Gastroesophageal sphincter (tissue), 3 donors: ENCODE measurements at regions not wholly inside any gene's neighbourhood (a gene's known extent, or its start where the extent isn't known, plus 50 kb on each side); places are given as distances from the start of the nearest gene placed in this dataset.

Experiments
- EP300 ChIP-seq: sonication (generic); formaldehyde crosslinking; IDR thresholded peaks from one replicate; pipeline ENCODE4 v1.6.1; 2017; ENCODE audit warnings: antibody characterized with exemption, mild to moderate bottlenecking
- POLR2A ChIP-seq, 2 donors: fragments of 450-650 bp; IDR thresholded peaks; one replicate each; pipeline ENCODE4 v1.6.1; 2017; ENCODE audit warnings: antibody characterized with exemption in 2 of 2, mild to moderate bottlenecking in 2 of 2, moderate library complexity in 1 of 2
- POLR2AphosphoS5 ChIP-seq: sonication (generic); formaldehyde crosslinking; IDR thresholded peaks from one replicate; pipeline ENCODE4 v1.6.1; 2017; ENCODE audit warnings: antibody characterized with exemption
- TF ChIP-seq, protein P1 (sequence below), 4 experiments: fragments of 200-600 bp in 2 of 4; fragments of 450-650 bp in 2 of 4; sonication (generic) in 1 of 4; IDR thresholded peaks; one replicate each; pipeline ENCODE4 v1.5.1; 2017 to 2019; ENCODE audit warnings: antibody characterized with exemption in 4 of 4, mild to moderate bottlenecking in 2 of 4, moderate library complexity in 2 of 4

GRCh38 chr5:108536321-108536720, 154.4 kb upstream of the FBXL17 start:
- TF ChIP-seq POLR2A (IDR thresholded peaks at IDR 0.05): no peak
- TF ChIP-seq, protein P1, sequence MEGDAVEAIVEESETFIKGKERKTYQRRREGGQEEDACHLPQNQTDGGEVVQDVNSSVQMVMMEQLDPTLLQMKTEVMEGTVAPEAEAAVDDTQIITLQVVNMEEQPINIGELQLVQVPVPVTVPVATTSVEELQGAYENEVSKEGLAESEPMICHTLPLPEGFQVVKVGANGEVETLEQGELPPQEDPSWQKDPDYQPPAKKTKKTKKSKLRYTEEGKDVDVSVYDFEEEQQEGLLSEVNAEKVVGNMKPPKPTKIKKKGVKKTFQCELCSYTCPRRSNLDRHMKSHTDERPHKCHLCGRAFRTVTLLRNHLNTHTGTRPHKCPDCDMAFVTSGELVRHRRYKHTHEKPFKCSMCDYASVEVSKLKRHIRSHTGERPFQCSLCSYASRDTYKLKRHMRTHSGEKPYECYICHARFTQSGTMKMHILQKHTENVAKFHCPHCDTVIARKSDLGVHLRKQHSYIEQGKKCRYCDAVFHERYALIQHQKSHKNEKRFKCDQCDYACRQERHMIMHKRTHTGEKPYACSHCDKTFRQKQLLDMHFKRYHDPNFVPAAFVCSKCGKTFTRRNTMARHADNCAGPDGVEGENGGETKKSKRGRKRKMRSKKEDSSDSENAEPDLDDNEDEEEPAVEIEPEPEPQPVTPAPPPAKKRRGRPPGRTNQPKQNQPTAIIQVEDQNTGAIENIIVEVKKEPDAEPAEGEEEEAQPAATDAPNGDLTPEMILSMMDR (IDR thresholded peaks at IDR 0.05): no peak
- no peak for TF ChIP-seq POLR2AphosphoS5
- no peak for TF ChIP-seq EP300
